HepG2 (cell line): ENCODE measurements at regions not wholly inside any gene's neighbourhood (a gene's known extent, or its start where the extent isn't known, plus 50 kb on each side); places are given as distances from the start of the nearest gene placed in this dataset.

ENCODE experiments used
- FOSL2 ChIP-seq: sonication (generic); formaldehyde crosslinking; IDR thresholded peaks from 2 replicates; pipeline ENCODE4 v1.4.0; 2020; ENCODE audit warnings: missing genetic modification reagents
- FOXK1 ChIP-seq: sonication (generic); formaldehyde crosslinking; IDR thresholded peaks from 2 replicates; pipeline ENCODE4 v1.4.0; 2020; ENCODE audit warnings: low read depth, missing genetic modification reagents, borderline replicate concordance
- FOXO1 ChIP-seq: sonication (generic); formaldehyde crosslinking; IDR thresholded peaks from 2 replicates; pipeline ENCODE4 v1.4.0; 2020; ENCODE audit warnings: missing genetic modification reagents
- GMEB2 ChIP-seq: IDR thresholded peaks from 2 replicates; pipeline ENCODE4 v1.6.1; 2016; ENCODE audit warnings: missing biosample characterization, missing genetic modification reagents, low read depth
- HDAC2 ChIP-seq: sonication (generic); formaldehyde crosslinking; IDR thresholded peaks from 2 replicates; pipeline ENCODE4 v1.4.0; 2020; ENCODE audit warnings: missing genetic modification reagents
- POLR2A ChIP-seq, 2 experiments: IDR thresholded peaks; 2 replicates each; pipeline ENCODE4 v1.6.1; 2011; ENCODE audit warnings: low read depth in 2 of 2, low read length in 2 of 2, mild to moderate bottlenecking in 1 of 2, moderate library complexity in 1 of 2; ENCODE audit not compliant: insufficient read depth in 1 of 2
- SALL1 ChIP-seq: sonication (generic); formaldehyde crosslinking; IDR thresholded peaks from 2 replicates; pipeline ENCODE4 v1.8.0; 2022; ENCODE audit warnings: mild to moderate bottlenecking, missing genetic modification reagents
- SOX13 ChIP-seq, 3 experiments: fragments of 450-650 bp in 1 of 3; sonication (generic) in 1 of 3; formaldehyde crosslinking in 1 of 3; IDR thresholded peaks in 2 of 3; conservative IDR thresholded peaks in 1 of 3; 2 replicates each; pipeline versions ENCODE4 v1.5.0 to v1.6.1; 2016 to 2020; ENCODE audit warnings: antibody characterized with exemption in 1 of 3, mild to moderate bottlenecking in 1 of 3, missing compliant biosample characterization in 1 of 3, missing genetic modification reagents in 1 of 3, moderate library complexity in 1 of 3
- TEAD2 ChIP-seq: sonication (generic); formaldehyde crosslinking; IDR thresholded peaks from 2 replicates; pipeline ENCODE4 v1.9.0; 2021; ENCODE audit warnings: missing genetic modification reagents
- THAP9 ChIP-seq: sonication (generic); formaldehyde crosslinking; IDR thresholded peaks from 2 replicates; pipeline ENCODE4; 2020; ENCODE audit warnings: missing genetic modification reagents, mild to moderate bottlenecking, borderline replicate concordance
- TRIM24 ChIP-seq: sonication (generic); formaldehyde crosslinking; IDR thresholded peaks from 2 replicates; pipeline ENCODE4 v1.8.0; 2022; ENCODE audit warnings: mild to moderate bottlenecking, missing genetic modification reagents
- XRCC5 ChIP-seq: fragments of 200-400 bp; formaldehyde crosslinking; optimal IDR thresholded peaks from 2 replicates; pipeline ENCODE3; 2017; ENCODE audit warnings: mild to moderate bottlenecking, low read length
- ZEB1 ChIP-seq: IDR thresholded peaks from 2 replicates; pipeline ENCODE4 v1.6.1; 2012; ENCODE audit warnings: mild to moderate bottlenecking, low read depth, inconsistent platforms; ENCODE audit not compliant: insufficient replicate concordance
- ZNF431 ChIP-seq: sonication (generic); formaldehyde crosslinking; IDR thresholded peaks from 2 replicates; pipeline ENCODE4 v1.9.0; 2022; ENCODE audit warnings: missing genetic modification reagents, low read depth, mild to moderate bottlenecking, borderline replicate concordance
- ZNF547 ChIP-seq: sonication (generic); formaldehyde crosslinking; IDR thresholded peaks from 2 replicates; pipeline ENCODE4 v1.5.1; 2020; ENCODE audit warnings: mild to moderate bottlenecking, missing genetic modification reagents
- ZSCAN22 ChIP-seq: sonication (generic); formaldehyde crosslinking; IDR thresholded peaks from 2 replicates; pipeline ENCODE4 v1.4.0; 2020; ENCODE audit warnings: mild to moderate bottlenecking, missing genetic modification reagents
- TF ChIP-seq, protein P1 (sequence below): sonication (generic); formaldehyde crosslinking; IDR thresholded peaks from 2 replicates; pipeline ENCODE4 v1.5.1; 2020; ENCODE audit warnings: mild to moderate bottlenecking, missing genetic modification reagents, borderline replicate concordance
- TF ChIP-seq, protein P2 (sequence below): sonication (generic); formaldehyde crosslinking; IDR thresholded peaks from 2 replicates; pipeline ENCODE4 v1.5.0; 2020; ENCODE audit warnings: mild to moderate bottlenecking, missing genetic modification reagents

DNA sequence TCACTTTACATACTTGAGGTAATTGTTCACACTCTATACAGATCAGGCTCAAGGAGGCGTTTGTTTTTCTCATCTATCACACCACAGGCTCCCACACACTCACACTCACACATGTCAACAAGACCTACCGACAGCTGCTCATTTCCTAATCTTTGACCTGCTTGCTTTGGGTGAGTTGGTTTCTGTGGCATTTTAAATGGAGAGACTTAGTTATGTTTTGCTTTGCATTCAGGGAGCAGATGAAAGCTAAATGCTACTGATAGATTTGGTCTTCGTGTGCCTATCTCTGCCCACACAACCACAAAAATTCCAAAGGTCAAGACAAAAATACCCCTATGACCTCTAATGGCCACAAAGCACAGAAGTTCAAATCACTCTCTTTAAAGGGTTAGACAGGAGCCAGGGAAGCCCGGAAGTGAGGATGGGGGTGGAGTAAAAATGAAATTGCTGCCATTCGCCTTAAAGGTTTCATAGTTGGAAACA is 203.5 kb upstream of the G2E3 start (continued):
- TF ChIP-seq, protein P1, sequence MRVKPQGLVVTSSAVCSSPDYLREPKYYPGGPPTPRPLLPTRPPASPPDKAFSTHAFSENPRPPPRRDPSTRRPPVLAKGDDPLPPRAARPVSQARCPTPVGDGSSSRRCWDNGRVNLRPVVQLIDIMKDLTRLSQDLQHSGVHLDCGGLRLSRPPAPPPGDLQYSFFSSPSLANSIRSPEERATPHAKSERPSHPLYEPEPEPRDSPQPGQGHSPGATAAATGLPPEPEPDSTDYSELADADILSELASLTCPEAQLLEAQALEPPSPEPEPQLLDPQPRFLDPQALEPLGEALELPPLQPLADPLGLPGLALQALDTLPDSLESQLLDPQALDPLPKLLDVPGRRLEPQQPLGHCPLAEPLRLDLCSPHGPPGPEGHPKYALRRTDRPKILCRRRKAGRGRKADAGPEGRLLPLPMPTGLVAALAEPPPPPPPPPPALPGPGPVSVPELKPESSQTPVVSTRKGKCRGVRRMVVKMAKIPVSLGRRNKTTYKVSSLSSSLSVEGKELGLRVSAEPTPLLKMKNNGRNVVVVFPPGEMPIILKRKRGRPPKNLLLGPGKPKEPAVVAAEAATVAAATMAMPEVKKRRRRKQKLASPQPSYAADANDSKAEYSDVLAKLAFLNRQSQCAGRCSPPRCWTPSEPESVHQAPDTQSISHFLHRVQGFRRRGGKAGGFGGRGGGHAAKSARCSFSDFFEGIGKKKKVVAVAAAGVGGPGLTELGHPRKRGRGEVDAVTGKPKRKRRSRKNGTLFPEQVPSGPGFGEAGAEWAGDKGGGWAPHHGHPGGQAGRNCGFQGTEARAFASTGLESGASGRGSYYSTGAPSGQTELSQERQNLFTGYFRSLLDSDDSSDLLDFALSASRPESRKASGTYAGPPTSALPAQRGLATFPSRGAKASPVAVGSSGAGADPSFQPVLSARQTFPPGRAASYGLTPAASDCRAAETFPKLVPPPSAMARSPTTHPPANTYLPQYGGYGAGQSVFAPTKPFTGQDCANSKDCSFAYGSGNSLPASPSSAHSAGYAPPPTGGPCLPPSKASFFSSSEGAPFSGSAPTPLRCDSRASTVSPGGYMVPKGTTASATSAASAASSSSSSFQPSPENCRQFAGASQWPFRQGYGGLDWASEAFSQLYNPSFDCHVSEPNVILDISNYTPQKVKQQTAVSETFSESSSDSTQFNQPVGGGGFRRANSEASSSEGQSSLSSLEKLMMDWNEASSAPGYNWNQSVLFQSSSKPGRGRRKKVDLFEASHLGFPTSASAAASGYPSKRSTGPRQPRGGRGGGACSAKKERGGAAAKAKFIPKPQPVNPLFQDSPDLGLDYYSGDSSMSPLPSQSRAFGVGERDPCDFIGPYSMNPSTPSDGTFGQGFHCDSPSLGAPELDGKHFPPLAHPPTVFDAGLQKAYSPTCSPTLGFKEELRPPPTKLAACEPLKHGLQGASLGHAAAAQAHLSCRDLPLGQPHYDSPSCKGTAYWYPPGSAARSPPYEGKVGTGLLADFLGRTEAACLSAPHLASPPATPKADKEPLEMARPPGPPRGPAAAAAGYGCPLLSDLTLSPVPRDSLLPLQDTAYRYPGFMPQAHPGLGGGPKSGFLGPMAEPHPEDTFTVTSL, result 0 out of 2 replicates have a peak, but pooled peaks have one; percentile 19
- TF ChIP-seq TRIM24 (CRISPR knock-in tag) (no peak), GMEB2 (CRISPR knock-in tag) (no peak), SOX13 (IDR thresholded peaks at IDR 0.05) (no peak), SOX13 (CRISPR knock-in tag; conservative IDR thresholded peaks at IDR 0.05 in 1 of 2, IDR thresholded peaks at IDR 0.05 in 1 of 2) (peak in 1 of 2 experiments; percentile 72; a peak in 2 of 4 replicates), ZSCAN22 (CRISPR knock-in tag) (no peak), HDAC2 (CRISPR knock-in tag) (peak; percentile 53; the same call in 1 of the 2 replicates), ZEB1 (no peak), FOXK1 (CRISPR knock-in tag) (peak; percentile 35; the same call in 1 of the 2 replicates), FOSL2 (CRISPR knock-in tag) (no peak; the same call in none of the 2 replicates), THAP9 (CRISPR knock-in tag) (no peak), SALL1 (CRISPR knock-in tag) (no peak), FOXO1 (CRISPR knock-in tag) (no peak), ZNF547 (CRISPR knock-in tag) (no peak), TEAD2 (CRISPR knock-in tag) (no peak), XRCC5 (no peak), ZNF431 (CRISPR knock-in tag) (peak; percentile 41; the same call in 1 of the 2 replicates), POLR2A (IDR thresholded peaks at IDR 0.05; ENCODE audit: insufficient read depth in 1 of 2, low read depth in 2 of 2, low read length in 2 of 2) (no peak)
- TF ChIP-seq, protein P2, sequence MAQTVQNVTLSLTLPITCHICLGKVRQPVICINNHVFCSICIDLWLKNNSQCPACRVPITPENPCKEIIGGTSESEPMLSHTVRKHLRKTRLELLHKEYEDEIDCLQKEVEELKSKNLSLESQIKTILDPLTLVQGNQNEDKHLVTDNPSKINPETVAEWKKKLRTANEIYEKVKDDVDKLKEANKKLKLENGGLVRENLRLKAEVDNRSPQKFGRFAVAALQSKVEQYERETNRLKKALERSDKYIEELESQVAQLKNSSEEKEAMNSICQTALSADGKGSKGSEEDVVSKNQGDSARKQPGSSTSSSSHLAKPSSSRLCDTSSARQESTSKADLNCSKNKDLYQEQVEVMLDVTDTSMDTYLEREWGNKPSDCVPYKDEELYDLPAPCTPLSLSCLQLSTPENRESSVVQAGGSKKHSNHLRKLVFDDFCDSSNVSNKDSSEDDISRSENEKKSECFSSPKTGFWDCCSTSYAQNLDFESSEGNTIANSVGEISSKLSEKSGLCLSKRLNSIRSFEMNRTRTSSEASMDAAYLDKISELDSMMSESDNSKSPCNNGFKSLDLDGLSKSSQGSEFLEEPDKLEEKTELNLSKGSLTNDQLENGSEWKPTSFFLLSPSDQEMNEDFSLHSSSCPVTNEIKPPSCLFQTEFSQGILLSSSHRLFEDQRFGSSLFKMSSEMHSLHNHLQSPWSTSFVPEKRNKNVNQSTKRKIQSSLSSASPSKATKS (CRISPR knock-in tag), result no peak
